AG10803 (cell line): ENCODE measurements at regions not wholly inside any gene's neighbourhood (a gene's known extent, or its start where the extent isn't known, plus 50 kb on each side); places are given as distances from the start of the nearest gene placed in this dataset.

Experiments used
- DNase-seq: peaks from one replicate; pipeline ENCODE4 v3.0.0; 2010; ENCODE audit warnings: low read depth
- H3K4me3 ChIP-seq: 2 replicates; pipeline ENCODE4 v1.5.1; 2011; ENCODE audit warnings: mild to moderate bottlenecking, low read length, control low read depth
- TF ChIP-seq, protein P1 (sequence below): conservative IDR thresholded peaks from 2 replicates; pipeline ENCODE4 v1.5.1; 2011; ENCODE audit warnings: mild to moderate bottlenecking, low read length, control low read depth, inconsistent platforms

- TF ChIP-seq, protein P1, sequence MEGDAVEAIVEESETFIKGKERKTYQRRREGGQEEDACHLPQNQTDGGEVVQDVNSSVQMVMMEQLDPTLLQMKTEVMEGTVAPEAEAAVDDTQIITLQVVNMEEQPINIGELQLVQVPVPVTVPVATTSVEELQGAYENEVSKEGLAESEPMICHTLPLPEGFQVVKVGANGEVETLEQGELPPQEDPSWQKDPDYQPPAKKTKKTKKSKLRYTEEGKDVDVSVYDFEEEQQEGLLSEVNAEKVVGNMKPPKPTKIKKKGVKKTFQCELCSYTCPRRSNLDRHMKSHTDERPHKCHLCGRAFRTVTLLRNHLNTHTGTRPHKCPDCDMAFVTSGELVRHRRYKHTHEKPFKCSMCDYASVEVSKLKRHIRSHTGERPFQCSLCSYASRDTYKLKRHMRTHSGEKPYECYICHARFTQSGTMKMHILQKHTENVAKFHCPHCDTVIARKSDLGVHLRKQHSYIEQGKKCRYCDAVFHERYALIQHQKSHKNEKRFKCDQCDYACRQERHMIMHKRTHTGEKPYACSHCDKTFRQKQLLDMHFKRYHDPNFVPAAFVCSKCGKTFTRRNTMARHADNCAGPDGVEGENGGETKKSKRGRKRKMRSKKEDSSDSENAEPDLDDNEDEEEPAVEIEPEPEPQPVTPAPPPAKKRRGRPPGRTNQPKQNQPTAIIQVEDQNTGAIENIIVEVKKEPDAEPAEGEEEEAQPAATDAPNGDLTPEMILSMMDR: no peak
- no peak for DNase-seq
- H3K4me3 ChIP-seq: no peak overlapping the region
Observed at GRCh38 chr5:143462431-143462830, 58.9 kb upstream of the NR3C1 start.

DNA sequence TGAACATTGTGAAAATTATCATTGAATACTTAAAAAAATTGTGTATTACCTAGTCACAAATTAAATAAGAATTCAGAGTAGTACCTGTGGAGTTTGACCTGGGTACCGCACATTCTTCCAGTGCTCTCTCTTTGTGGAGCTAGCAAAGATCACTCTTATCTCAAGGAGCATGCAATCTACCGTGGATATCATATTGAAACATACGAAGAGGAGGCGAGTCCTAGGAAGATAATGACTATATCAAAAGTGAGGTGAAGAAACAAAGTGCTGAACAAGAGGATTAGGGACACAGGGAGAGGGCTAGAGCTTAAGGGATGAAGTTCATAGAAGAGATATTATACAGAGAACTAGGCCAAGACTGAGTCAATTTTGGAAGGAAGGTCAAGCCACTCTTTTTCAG lies 55.9 kb upstream of the NR3C1 start:
- no peak for DNase-seq
- TF ChIP-seq, protein P1: no peak
- no peak overlapping the region for H3K4me3 ChIP-seq

DNA sequence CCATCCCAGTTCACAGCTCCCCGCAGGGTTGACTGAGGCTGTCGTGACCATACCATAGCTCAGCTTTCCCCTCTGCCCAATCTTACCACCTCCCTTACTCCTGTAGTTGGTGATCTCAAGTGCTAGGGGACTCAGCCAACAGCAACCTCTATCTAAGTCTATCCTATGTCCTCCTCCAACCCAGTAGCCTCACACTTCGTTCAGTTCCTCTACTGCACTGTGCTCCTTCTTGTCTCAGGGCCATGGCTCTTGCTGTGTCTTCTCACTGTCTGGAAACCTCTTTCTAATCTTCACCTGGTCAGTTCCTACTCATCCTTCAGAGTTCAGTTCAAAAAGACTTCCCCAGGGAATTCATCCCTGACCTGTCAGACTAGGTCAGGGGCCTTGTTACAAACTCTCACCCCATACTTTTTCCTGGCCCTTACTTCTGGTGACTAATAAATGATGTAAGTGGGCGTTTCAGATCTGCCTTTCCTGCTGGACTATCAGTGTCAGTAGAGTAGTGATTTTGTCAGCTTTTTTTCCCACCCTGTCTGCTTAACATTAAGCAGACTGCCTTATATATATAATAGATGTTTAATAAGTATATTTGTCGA lies 53.6 kb upstream of the NR3C1 start:
- TF ChIP-seq, protein P1: no peak
- DNase-seq: peak; percentile 49
- H3K4me3 ChIP-seq: no peak overlapping the region

DNA sequence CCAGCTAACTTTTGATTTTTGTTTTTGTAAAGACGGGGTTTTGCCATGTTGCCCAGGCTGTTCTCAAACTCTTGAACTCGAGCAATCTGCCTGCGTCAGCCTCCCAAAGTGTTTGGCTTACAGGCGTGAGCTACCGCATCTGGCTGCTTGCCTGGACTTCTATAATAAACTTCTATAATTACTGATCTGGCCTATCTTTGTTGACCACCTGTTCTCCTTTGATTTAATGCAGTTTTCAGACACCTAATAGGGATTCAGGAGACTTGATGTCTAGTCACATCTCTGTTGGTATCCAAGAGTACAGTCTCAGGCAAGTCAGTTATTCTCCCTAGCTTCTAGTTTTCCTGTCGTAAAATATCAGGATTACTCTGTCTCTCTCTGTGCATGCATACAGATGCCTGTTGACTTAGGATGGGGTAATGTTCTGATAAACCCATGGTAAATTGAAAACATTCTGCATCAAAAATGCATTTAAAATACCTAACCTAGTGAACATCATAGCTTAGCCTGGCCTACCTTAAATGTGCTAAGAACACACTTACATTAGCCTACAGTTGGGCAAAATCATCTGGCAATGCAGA lies 51.5 kb upstream of the NR3C1 start:
- TF ChIP-seq, protein P1: no peak
- no peak for DNase-seq
- H3K4me3 ChIP-seq: no peak overlapping the region

DNA sequence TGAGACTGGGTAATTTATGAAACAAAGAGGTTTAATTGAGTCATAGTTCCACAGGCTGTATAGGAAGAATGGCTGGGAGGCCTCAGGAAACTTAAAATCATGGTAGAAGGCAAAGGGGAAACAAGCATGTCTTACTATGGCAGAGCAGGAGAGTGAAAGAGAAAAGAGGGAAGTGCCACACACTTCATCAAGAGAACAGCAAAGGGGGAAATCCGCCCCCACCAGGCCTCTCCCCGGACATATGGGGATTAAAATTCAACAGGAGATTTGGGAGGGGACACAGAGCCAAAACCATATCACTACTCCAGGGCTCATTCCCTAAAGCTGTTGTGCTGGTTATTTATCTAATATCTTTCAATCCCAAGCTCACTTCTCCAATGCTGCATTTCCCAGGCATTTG lies 50.2 kb upstream of the NR3C1 start:
- TF ChIP-seq, protein P1: no peak
- no peak overlapping the region for H3K4me3 ChIP-seq
- DNase-seq: no peak
